Activated CD4-positive, alpha-beta T cell treated with anti-CD3 and anti-CD28 coated beads for 36 hours (primary cell): ENCODE measurements at regions not wholly inside any gene's neighbourhood (a gene's known extent, or its start where the extent isn't known, plus 50 kb on each side); places are given as distances from the start of the nearest gene placed in this dataset.
"Not testable (repeated sequence)": the region's sequence is repeated elsewhere in the genome, so short reads cannot be mapped to it uniquely, and the experiment has no call there.

Experiments
- ATAC-seq: fragments of 200-7000 bp; cut with Tn5 transposase; one replicate; pipeline ENCODE4 v1.10.0; 2021; ENCODE audit warnings: mild to moderate bottlenecking, moderate library complexity
- CTCF ChIA-PET: fragments of 350-600 bp; sonication (Branson Sonifier 250); formaldehyde crosslinking; loops from one replicate; lab custom pipeline; 2021; ENCODE audit warnings: antibody characterized with exemption; lab: Charles Lee
- POLR2A ChIA-PET: fragments of 350-600 bp; sonication (Branson Sonifier 250); formaldehyde crosslinking; loops from one replicate; lab custom pipeline; 2021; ENCODE audit warnings: antibody characterized with exemption, inconsistent platforms; lab: Charles Lee
- DNase-seq: peaks from one replicate; pipeline ENCODE4 v3.0.0-alpha.2; 2020
- H3K27ac Mint-ChIP-seq: one replicate; pipeline ENCODE4 v1.8.0; 2021; ENCODE audit warnings: mixed read lengths
- H3K27me3 Mint-ChIP-seq: one replicate; pipeline ENCODE4 v1.8.0; 2021; ENCODE audit warnings: mixed read lengths
- H3K36me3 Mint-ChIP-seq: one replicate; pipeline ENCODE4 v1.8.0; 2021; ENCODE audit warnings: low read depth, mixed read lengths
- H3K4me1 Mint-ChIP-seq: one replicate; pipeline ENCODE4 v1.8.0; 2021; ENCODE audit warnings: mixed read lengths
- H3K4me3 Mint-ChIP-seq: one replicate; pipeline ENCODE4 v1.8.0; 2021; ENCODE audit warnings: mild to moderate bottlenecking, moderate library complexity, mixed read lengths
- H3K9me3 Mint-ChIP-seq: one replicate; pipeline ENCODE4 v1.8.0; 2021; ENCODE audit warnings: low read depth, mixed read lengths
- intact Hi-C, 2 experiments: fragments of 100-400 bp; cut with DNase I in 1 of 2; cut with micrococcal nuclease in 1 of 2; formaldehyde crosslinking; loops; one replicate each; pipeline versions ENCODE4 v1.14.2 to v1.15.1; 2022 to 2024; cut with DNase I, micrococcal nuclease

- Mint-ChIP-seq H3K9me3 (peaks cover 12% of the 10 kb centered on the region), H3K4me1 (no peaks in the 10 kb centered on the region), H3K27me3 (no peaks in the 10 kb centered on the region), H3K27ac (no peak overlapping the region), H3K36me3 (no peaks in the 10 kb centered on the region), H3K4me3 (no peak overlapping the region)
- intact Hi-C loops: no loop called here
- ChIA-PET POLR2A (no interaction called here), CTCF (interaction anchor here (0.5 kb wide), 1 partner anchor 18 kb away, joined by 3 read pairs; no protein-coding TSS in a partner anchor)
- DNase-seq (no peak), ATAC-seq (no peak)
Measured at GRCh38 chr4:117135634-117136354, 50.4 kb upstream of the TRAM1L1 start.

- CTCF ChIA-PET: no interaction called here
Measured at GRCh38 chr4:117137145-117137544, 51.8 kb upstream of the TRAM1L1 start.

GRCh38 chr4:117138732-117139131 lies 53.4 kb upstream of the TRAM1L1 start:
- intact Hi-C loops, POLR2A ChIA-PET, H3K27ac Mint-ChIP-seq, DNase-seq, H3K4me1 Mint-ChIP-seq, H3K36me3 Mint-ChIP-seq, ATAC-seq, H3K27me3 Mint-ChIP-seq, H3K4me3 Mint-ChIP-seq: not testable (repeated sequence)
- peaks cover 12% of the 10 kb centered on the region for H3K9me3 Mint-ChIP-seq
- CTCF ChIA-PET: interaction anchor here (1.0 kb wide), 1 partner anchor 35 kb away, joined by 3 read pairs; no protein-coding TSS in a partner anchor

More at GRCh38 chr4:117137145-117137544, 51.8 kb upstream of the TRAM1L1 start:
- DNase-seq (no peak), ATAC-seq (no peak)
- H3K4me3 Mint-ChIP-seq: no peak overlapping the region
- H3K9me3 Mint-ChIP-seq: peaks cover 12% of the 10 kb centered on the region
- intact Hi-C loops: no loop called here
- POLR2A ChIA-PET: no interaction called here
- no peaks in the 10 kb centered on the region for H3K27me3 Mint-ChIP-seq
- H3K4me1 Mint-ChIP-seq: no peaks in the 10 kb centered on the region
- H3K36me3 Mint-ChIP-seq: no peaks in the 10 kb centered on the region
- no peak overlapping the region for H3K27ac Mint-ChIP-seq

GRCh38 chr4:117154251-117154650 lies 68.9 kb upstream of the TRAM1L1 start:
- H3K36me3 Mint-ChIP-seq: no peaks in the 10 kb centered on the region
- CTCF ChIA-PET: interaction anchor here (0.8 kb wide), 1 partner anchor 19 kb away, joined by 3 read pairs; no protein-coding TSS in a partner anchor

GRCh38 chr4:117156806-117157205 lies 71.4 kb upstream of the TRAM1L1 start:
- no peaks in the 10 kb centered on the region for H3K9me3 Mint-ChIP-seq
- POLR2A ChIA-PET: no interaction called here

More at GRCh38 chr4:117154251-117154650, 68.9 kb upstream of the TRAM1L1 start:
- no peak overlapping the region for H3K4me3 Mint-ChIP-seq
- DNase-seq (no peak), ATAC-seq (no peak)
- H3K27me3 Mint-ChIP-seq: no peaks in the 10 kb centered on the region
- intact Hi-C loops: no loop called here
- no peak overlapping the region for H3K27ac Mint-ChIP-seq
- H3K9me3 Mint-ChIP-seq: peaks cover 4% of the 10 kb centered on the region
- POLR2A ChIA-PET: no interaction called here
- H3K4me1 Mint-ChIP-seq: no peaks in the 10 kb centered on the region

GRCh38 chr4:117157360-117157759 lies 72.0 kb upstream of the TRAM1L1 start:
- POLR2A ChIA-PET: no interaction called here
- no peaks in the 10 kb centered on the region for H3K4me1 Mint-ChIP-seq
- no peak for ATAC-seq
- intact Hi-C loops: no loop called here
- H3K36me3 Mint-ChIP-seq: no peaks in the 10 kb centered on the region
- DNase-seq: no peak
- CTCF ChIA-PET: no interaction called here
- no peaks in the 10 kb centered on the region for H3K9me3 Mint-ChIP-seq
- no peak overlapping the region for H3K27ac Mint-ChIP-seq
- H3K27me3 Mint-ChIP-seq: no peaks in the 10 kb centered on the region
- H3K4me3 Mint-ChIP-seq: no peak overlapping the region

More at GRCh38 chr4:117156806-117157205, 71.4 kb upstream of the TRAM1L1 start:
- CTCF ChIA-PET: no interaction called here
- ATAC-seq (no peak), DNase-seq (no peak)
- intact Hi-C loops: no loop called here
- H3K27me3 Mint-ChIP-seq: no peaks in the 10 kb centered on the region
- H3K4me1 Mint-ChIP-seq: no peaks in the 10 kb centered on the region
- no peak overlapping the region for H3K4me3 Mint-ChIP-seq
- no peak overlapping the region for H3K27ac Mint-ChIP-seq
- no peaks in the 10 kb centered on the region for H3K36me3 Mint-ChIP-seq

- Mint-ChIP-seq H3K27me3 (no peaks in the 10 kb centered on the region), H3K9me3 (peaks cover 2% of the 10 kb centered on the region), H3K4me3 (no peak overlapping the region), H3K36me3 (no peaks in the 10 kb centered on the region), H3K27ac (no peak overlapping the region), H3K4me1 (no peaks in the 10 kb centered on the region)
- ATAC-seq (no peak), DNase-seq (no peak)
- intact Hi-C loops: no loop called here
- POLR2A ChIA-PET: no interaction called here
- CTCF ChIA-PET: interaction anchor here (0.7 kb wide), 1 partner anchor 76 kb away, joined by 3 read pairs; no protein-coding TSS in a partner anchor
Measured at GRCh38 chr4:117162976-117163375, 77.6 kb upstream of the TRAM1L1 start.

- POLR2A ChIA-PET: no interaction called here
- Mint-ChIP-seq H3K4me3 (no peak overlapping the region), H3K36me3 (no peaks in the 10 kb centered on the region), H3K27me3 (no peaks in the 10 kb centered on the region), H3K9me3 (peaks cover 2% of the 10 kb centered on the region), H3K4me1 (no peaks in the 10 kb centered on the region), H3K27ac (no peak overlapping the region)
- ATAC-seq (no peak), DNase-seq (no peak)
- CTCF ChIA-PET: no interaction called here
- intact Hi-C loops: no loop called here
Measured at GRCh38 chr4:117164338-117164737, 79.0 kb upstream of the TRAM1L1 start.

- intact Hi-C loops: not testable (repeated sequence)
Measured at GRCh38 chr4:117175369-117175768, 90.0 kb upstream of the TRAM1L1 start.

GRCh38 chr4:117203231-117203630 lies 117.9 kb upstream of the TRAM1L1 start:
- Mint-ChIP-seq H3K4me3 (no peak overlapping the region), H3K27ac (no peak overlapping the region), H3K27me3 (no peaks in the 10 kb centered on the region), H3K9me3 (no peaks in the 10 kb centered on the region), H3K36me3 (no peaks in the 10 kb centered on the region), H3K4me1 (no peaks in the 10 kb centered on the region)
- ATAC-seq (no peak), DNase-seq (no peak)
- ChIA-PET CTCF (interaction anchor here (0.6 kb wide), 1 partner anchor 135 kb away, joined by 3 read pairs; no protein-coding TSS in a partner anchor), POLR2A (no interaction called here)
- intact Hi-C loops: no loop called here

More at GRCh38 chr4:117175369-117175768, 90.0 kb upstream of the TRAM1L1 start:
- ATAC-seq, H3K9me3 Mint-ChIP-seq, H3K4me3 Mint-ChIP-seq, H3K27me3 Mint-ChIP-seq, DNase-seq, CTCF ChIA-PET, H3K27ac Mint-ChIP-seq, POLR2A ChIA-PET, H3K4me1 Mint-ChIP-seq, H3K36me3 Mint-ChIP-seq: not testable (repeated sequence)

- Mint-ChIP-seq H3K36me3 (no peaks in the 10 kb centered on the region), H3K4me3 (no peak overlapping the region), H3K9me3 (no peaks in the 10 kb centered on the region), H3K27me3 (no peaks in the 10 kb centered on the region), H3K27ac (no peak overlapping the region), H3K4me1 (no peaks in the 10 kb centered on the region)
- POLR2A ChIA-PET: no interaction called here
- CTCF ChIA-PET: no interaction called here
- intact Hi-C loops: no loop called here
- DNase-seq (no peak), ATAC-seq (no peak)
Measured at GRCh38 chr4:117210551-117210950, 125.2 kb upstream of the TRAM1L1 start.

GRCh38 chr4:117224256-117224655 lies 138.9 kb upstream of the TRAM1L1 start:
- POLR2A ChIA-PET: no interaction called here
- CTCF ChIA-PET: no interaction called here

More at GRCh38 chr4:117224256-117224655, 138.9 kb upstream of the TRAM1L1 start:
- Mint-ChIP-seq H3K9me3 (no peaks in the 10 kb centered on the region), H3K27ac (no peak overlapping the region), H3K27me3 (no peaks in the 10 kb centered on the region), H3K4me1 (no peaks in the 10 kb centered on the region), H3K36me3 (no peaks in the 10 kb centered on the region), H3K4me3 (no peak overlapping the region)
- ATAC-seq (no peak), DNase-seq (no peak)
- intact Hi-C loops: no loop called here
